SK-N-SH (cell line): ENCODE measurements at regions not wholly inside any gene's neighbourhood (a gene's known extent, or its start where the extent isn't known, plus 50 kb on each side); places are given as distances from the start of the nearest gene placed in this dataset.

ENCODE experiments used
- CHD2 ChIP-seq: fragments of 150-350 bp; IDR thresholded peaks from 2 replicates; pipeline ENCODE4 v1.6.1; 2018; ENCODE audit warnings: low read length; ENCODE audit not compliant: partially characterized antibody
- EP300 ChIP-seq, 2 experiments: IDR thresholded peaks; 2 replicates each; pipeline versions ENCODE4 v1.4.0 to v1.6.1; 2012; ENCODE audit warnings: borderline replicate concordance in 1 of 2, low read depth in 1 of 2, low read length in 1 of 2
- EZH2phosphoT487 ChIP-seq: fragments of 200-600 bp; sonication (generic); IDR thresholded peaks from 2 replicates; pipeline ENCODE4 v1.6.1; 2017; ENCODE audit warnings: low read depth, mixed run types, mild to moderate bottlenecking, antibody characterized with exemption, moderate library complexity, borderline replicate concordance
- MXI1 ChIP-seq: IDR thresholded peaks from 2 replicates; pipeline ENCODE4 v1.6.1; 2012; ENCODE audit warnings: mild to moderate bottlenecking, low read depth, low read length, improper control_type of control experiment
- NRF1 ChIP-seq: IDR thresholded peaks from 2 replicates; pipeline ENCODE4 v1.6.1; 2012; ENCODE audit warnings: low read depth, mild to moderate bottlenecking, low read length
- POLR2AphosphoS5 ChIP-seq: IDR thresholded peaks from 2 replicates; pipeline ENCODE4 v1.6.1; 2012; ENCODE audit warnings: low read depth, low read length
- RCOR1 ChIP-seq: fragments of 150-350 bp; IDR thresholded peaks from 2 replicates; pipeline ENCODE4 v1.6.1; 2017; ENCODE audit warnings: antibody characterized with exemption, low read length
- RFX5 ChIP-seq: IDR thresholded peaks from 2 replicates; pipeline ENCODE4 v1.6.1; 2012; ENCODE audit warnings: mild to moderate bottlenecking, improper control_type of control experiment, low read length
- TAF1 ChIP-seq: IDR thresholded peaks from 2 replicates; pipeline ENCODE4 v1.6.1; 2012; ENCODE audit warnings: low read depth, mild to moderate bottlenecking, low read length, moderate library complexity, borderline replicate concordance
- TCF12 ChIP-seq: IDR thresholded peaks from 2 replicates; pipeline ENCODE4 v1.4.0; 2012
- USF1 ChIP-seq: IDR thresholded peaks from 2 replicates; pipeline ENCODE4 v1.4.0; 2012; ENCODE audit warnings: low read depth, borderline replicate concordance
- YY1 ChIP-seq: IDR thresholded peaks from 2 replicates; pipeline ENCODE4 v1.4.0; 2012; ENCODE audit warnings: low read depth, mild to moderate bottlenecking
- TF ChIP-seq, protein P1 (sequence below): fragments of 200-600 bp; sonication (generic); IDR thresholded peaks from 2 replicates; pipeline ENCODE4 v1.6.1; 2017; ENCODE audit warnings: antibody characterized with exemption, mild to moderate bottlenecking, moderate library complexity
- TF ChIP-seq, protein P2 (sequence below): IDR thresholded peaks from 2 replicates; pipeline ENCODE4 v1.4.0; 2012; ENCODE audit warnings: low read depth

DNA sequence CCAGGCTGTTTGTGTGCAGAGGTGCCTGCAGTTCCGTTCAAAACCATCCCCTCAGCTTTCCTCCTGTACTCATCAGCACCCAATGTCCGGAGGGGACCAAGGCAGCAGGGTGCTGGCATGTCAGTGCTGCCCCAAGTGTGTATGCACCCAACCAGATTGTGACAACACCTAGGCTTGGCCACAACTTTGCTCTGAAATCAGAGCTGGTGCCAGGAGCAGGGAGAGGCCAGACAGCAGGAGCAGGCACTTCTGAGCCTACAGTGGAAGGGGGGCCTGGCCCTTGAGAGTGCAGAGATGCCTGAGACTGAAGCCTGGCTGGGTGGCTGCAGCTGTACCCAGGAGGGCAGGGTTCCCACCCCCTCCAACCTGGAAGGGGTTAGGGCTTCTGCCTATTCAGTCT, 56.5 kb upstream of the RASGEF1B start:
- TF ChIP-seq, protein P1, sequence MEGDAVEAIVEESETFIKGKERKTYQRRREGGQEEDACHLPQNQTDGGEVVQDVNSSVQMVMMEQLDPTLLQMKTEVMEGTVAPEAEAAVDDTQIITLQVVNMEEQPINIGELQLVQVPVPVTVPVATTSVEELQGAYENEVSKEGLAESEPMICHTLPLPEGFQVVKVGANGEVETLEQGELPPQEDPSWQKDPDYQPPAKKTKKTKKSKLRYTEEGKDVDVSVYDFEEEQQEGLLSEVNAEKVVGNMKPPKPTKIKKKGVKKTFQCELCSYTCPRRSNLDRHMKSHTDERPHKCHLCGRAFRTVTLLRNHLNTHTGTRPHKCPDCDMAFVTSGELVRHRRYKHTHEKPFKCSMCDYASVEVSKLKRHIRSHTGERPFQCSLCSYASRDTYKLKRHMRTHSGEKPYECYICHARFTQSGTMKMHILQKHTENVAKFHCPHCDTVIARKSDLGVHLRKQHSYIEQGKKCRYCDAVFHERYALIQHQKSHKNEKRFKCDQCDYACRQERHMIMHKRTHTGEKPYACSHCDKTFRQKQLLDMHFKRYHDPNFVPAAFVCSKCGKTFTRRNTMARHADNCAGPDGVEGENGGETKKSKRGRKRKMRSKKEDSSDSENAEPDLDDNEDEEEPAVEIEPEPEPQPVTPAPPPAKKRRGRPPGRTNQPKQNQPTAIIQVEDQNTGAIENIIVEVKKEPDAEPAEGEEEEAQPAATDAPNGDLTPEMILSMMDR = no peak
- TF ChIP-seq RCOR1 (no peak), POLR2AphosphoS5 (no peak), YY1 (no peak), TCF12 (no peak), TAF1 (no peak), NRF1 (no peak), EP300 (IDR thresholded peaks at IDR 0.05; ENCODE audit: borderline replicate concordance in 1 of 2, low read depth in 1 of 2, low read length in 1 of 2) (no peak), EZH2phosphoT487 (no peak), CHD2 (no peak), MXI1 (no peak), RFX5 (no peak), USF1 (no peak)
- TF ChIP-seq, protein P2, sequence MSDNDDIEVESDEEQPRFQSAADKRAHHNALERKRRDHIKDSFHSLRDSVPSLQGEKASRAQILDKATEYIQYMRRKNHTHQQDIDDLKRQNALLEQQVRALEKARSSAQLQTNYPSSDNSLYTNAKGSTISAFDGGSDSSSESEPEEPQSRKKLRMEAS = no peak
